Activated T-cell treated with anti-CD3 and anti-CD28 coated beads for 24 hours (primary cell): ENCODE measurements at regions not wholly inside any gene's neighbourhood (a gene's known extent, or its start where the extent isn't known, plus 50 kb on each side); places are given as distances from the start of the nearest gene placed in this dataset.

Experiments used
- DNase-seq: peaks from one replicate; pipeline ENCODE4 v3.0.0-alpha.2; 2020; ENCODE audit warnings: low read depth

DNA sequence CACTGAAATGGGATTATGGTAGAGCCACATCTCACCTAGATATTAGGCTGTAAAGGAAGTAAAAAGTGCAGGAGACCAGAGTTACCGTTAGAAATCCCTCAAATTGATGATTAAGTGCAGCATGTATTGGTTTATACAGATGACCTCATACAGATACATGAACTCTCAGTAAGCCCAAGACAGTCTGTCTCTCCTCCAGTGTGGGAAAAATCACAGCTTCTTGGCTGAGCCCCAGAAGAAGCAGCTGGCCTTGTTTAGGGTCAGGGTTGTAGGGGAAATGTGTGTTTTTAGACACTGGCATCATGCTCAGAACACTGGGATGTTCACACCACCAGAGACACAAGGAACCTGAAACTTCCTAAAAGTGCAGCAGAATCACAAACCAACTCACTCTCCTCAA is 135.9 kb downstream of the KATNIP start:
- no peak for DNase-seq

DNA sequence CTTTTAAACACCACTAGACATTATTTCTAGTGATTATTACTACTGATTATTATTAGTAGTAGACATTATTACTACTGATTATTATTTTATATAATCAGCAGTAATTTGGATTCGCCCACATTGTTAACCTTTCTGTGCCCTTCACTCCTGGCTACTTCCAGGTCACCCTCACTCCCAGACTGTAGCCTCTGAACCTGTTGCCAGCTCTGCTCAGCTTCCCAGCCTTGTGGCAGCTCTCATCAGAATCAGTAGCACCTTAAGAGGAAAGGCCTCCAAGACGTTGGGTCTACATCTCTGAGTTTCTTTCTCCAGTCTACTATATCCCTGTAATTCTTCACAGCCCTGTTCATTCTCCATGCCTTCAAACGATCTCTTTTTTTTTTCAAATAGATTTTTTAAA is 137.0 kb downstream of the KATNIP start:
- DNase-seq: no peak

DNA sequence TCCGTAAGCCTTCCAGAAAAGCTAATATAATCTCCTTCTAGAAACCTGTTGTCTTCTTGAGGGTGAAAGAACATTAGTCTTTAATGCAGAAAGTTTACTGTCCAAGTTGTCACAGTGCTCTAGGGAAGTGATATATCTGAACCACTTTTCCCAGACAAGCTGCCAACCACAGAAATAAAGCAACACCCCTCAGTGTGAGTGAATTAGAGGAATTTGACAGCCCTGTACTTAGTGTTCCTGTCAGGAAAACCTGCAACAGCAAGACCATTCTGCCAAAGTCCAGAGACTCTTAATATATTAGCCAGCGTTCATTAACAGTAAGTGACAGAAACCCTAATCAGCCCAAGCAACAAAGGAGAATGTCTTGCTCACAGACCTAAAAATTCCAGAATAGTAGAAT is 137.7 kb downstream of the KATNIP start:
- no peak for DNase-seq

DNA sequence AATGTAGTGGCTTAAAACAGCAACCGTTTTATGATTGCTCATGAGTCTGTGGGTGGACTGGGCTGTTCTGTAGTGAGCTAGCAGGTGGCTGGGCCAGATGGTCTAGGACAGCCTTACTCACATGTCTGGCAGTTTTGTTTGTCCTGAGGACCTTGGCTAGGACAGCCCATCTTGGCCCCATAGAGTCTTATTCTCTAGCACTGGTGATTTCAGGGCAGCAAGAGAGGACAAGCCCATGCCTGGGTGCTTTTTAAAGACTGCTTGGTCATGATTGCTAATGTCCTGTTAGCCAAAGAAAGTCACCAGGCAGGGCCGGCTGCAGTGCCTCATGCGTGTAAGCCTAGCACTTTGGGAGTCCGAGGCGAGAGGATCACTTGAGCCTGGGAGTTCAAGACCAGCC is 139.8 kb downstream of the KATNIP start:
- DNase-seq: no peak

DNA sequence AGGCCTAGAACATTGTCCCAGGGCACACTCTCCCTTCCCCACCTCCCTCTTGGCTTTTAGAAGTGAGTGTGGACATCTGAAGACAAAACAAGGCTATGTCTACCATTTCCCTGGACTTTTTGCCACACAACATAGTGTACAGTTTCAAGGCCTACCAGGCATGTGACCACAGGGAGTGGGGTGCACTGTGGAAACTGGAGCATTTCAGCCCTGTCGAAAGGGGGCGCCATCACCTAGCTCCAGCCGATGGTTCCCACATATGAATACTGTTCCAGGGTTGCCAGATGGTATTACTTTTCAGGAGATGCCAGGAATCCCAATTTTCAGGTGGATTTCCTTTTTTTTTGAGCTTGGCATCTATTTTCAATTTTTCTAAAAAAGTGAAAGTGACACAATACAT is 140.7 kb downstream of the KATNIP start:
- DNase-seq: no peak

DNA sequence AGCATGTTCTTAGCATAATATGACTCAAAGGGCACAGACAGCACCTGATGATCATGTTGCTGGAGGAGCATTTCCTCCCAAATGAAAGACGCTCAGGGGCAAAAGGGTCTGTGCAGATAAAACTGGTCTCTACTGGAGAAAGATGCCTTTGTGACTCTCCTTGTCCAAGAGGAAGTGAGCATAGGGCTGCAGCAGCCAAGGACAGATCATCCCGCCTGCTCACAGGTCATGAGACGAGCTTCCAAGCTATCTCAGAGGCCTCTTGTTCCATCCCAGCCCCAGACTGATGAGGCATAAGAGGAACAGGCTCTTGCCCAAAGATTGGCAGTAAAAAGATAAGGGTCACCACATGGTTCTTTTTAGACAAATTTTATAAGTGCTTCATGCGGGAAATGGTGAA is 141.8 kb downstream of the KATNIP start:
- DNase-seq: no peak

DNA sequence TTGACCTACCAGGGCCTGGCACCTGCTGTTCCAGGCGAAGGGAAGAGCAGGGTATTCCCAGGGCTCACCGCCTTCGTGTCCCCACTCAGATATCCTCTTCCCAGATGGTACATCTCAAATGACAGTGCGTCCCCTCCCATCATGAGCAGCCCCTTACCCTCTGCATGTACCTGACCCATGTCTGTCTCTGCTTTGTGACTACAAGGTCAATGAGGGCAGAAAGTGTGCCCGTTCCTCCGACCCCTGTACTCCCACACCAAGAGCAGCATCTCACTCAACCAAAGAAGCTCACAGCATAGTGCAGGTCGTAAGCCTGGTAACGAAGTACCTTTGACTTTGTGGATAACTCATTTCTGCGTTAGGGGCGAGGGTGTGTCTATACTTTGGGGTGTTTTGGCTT is 142.6 kb downstream of the KATNIP start:
- DNase-seq: no peak

DNA sequence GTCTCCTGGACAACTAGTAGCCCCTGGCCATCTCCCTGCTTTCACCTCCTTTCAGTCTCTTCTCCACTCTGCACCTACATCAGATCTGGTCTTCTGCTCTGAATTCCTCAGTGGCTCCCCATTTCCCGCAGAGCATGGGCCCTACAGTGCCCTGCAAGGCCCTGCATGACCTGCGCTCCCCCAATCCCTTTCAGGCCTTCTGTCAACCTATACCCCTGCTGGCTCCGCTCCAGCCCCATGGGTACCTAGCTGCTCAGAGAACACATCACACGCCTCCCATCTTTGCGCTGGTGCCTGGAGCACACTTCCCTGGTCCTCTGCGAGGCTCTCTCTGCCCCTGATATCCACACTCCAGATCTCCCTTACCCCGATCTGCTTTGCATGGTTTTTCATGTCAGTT is 145.2 kb downstream of the KATNIP start:
- no peak for DNase-seq

DNA sequence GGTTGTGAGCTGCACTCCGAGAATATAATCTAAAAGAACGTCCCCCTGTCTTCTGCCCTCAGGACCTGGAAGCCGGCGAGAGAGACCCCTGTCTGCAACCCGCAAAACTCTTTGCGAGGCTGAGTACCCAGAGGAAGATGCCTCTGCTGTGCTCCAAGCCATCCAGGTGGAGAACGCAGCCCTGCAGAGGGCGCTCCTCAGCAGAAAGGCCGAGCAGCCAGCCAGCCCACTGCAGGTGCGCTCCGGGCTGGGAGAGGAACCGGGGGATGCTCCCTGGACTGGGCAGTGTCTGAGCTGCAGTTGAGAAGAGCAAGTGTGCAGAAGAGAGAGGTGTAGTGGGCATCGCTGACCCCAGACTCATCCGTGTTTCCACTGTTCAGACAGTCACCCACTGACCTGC is 148.3 kb downstream of the KATNIP start:
- no peak for DNase-seq

DNA sequence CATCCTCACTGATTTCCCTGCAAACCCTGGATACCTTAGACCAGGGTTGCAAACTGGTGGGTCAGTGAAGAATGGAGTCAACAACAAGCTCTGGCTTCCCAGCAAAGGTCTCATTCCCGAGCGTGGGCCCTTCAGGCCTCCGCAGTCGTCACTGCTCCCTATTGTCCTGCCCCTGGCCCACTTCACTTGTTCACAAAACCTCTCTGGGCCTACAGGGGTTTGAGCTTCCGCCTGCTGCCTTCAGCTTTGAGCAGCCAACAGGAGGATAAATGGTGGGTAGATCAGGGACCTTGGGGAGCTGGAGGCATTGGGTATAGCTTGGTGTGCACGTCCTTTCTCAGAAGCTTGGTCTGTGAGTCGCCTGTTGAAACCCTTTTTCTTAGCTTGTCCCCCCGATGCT is 148.8 kb downstream of the KATNIP start:
- DNase-seq: no peak

DNA sequence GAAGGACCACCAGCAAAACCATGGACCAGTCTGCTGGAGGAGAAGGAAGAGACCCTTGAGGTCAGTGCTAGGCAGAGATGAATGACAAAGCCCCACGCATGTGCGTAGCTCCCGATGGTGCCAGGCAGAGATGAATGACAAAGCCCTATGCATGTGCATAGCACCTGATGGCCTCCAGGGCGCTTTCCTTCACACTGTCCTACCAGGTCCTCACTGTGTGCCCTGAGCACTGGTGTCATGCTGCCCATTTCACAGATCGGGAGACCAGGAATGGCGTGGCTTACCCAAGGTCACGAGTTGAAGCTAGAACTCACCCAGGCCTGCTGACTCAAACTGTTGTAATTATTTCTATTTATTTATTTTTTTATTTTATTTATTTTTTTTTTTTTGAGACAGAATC is 149.6 kb downstream of the KATNIP start:
- no peak for DNase-seq

DNA sequence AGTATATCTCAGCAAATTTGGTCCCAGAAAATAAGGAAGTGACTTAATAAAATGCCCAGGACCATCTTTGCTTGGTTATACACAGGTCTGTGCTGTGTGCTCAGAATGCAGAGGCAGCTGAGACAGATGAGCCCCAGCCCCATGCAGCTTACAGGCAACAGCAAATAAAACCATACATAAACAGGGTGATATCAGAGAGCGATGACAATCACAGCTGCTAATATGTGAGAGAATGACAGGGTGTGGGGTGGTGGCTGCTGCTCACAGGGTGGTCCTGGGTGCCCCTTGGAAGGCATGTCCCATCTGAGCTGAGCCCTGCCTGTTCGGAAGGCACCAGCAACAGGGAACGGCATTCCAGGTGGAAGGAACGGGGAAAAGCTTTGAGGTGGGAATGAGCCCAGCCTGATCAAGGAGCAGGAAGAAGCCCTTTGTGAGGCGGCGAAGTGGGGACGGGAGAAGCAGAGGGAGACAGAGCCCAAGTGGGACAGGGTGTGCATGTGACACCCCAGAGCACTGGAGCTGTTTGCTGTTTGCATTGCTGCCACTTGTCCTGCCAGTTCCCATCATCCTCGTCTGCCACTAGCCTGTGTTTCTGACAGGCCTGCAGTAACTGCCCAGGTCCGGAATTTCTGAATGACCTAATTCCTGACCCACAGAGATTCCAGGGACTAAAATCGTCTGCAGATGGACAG is 150.5 kb downstream of the KATNIP start:
- no peak for DNase-seq

DNA sequence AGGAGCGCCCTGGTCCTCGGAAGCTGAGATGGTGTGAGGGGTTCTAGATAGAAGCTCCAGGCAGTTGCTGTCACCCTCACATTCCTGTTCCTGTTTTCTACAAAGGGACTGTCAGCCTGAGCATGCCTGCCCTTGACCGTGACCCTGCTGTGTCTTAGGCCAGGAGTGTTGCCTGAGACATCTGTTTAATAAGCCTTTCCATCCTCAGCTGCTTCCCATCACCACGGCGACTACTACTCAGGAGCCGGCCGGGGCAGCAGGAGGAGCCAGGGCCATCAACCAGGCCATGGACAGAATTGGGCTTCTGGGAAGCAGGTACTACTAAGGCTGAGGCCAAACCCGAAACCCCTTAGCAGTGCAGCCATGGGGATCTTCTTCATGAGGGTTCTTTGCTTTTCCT is 151.4 kb downstream of the KATNIP start:
- DNase-seq: no peak

DNA sequence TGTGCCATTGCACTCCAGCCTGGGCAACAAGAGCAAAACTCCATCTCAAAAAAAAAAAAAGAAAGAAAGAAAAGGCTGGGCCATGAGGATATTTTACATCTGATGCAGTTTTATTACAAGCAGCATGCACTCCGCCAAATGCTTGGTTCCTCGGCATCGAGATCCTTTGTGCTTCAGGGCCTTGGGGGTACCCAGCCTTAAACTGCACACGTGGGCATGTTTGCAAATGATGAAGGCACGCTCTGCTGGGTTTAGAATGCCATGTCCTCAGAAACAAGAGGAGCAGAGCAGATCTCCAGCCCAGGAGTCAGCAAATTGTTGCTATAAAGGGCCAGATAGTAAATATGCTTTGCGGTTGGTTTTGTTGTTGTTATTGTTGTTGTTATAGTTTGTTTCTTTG is 153.2 kb downstream of the KATNIP start:
- no peak for DNase-seq

DNA sequence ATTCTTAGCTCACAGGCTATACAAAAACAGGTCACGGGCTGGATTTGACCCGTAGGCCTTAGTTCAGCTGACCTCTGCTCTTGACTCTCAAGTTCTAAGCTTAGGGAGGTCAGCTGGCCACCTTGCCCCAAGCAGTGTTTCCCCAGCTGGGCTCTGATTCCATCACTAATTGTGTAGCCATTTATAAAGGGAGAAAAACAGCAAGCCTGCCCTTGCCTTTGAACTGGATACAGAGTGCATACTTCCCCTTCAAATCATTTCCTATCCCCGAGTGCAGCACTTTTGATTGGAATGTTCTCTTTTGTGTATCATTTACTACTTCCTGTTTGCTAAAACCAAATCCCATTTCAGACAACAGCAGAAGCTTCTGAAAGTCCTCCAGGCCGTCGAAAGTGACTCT is 153.6 kb downstream of the KATNIP start:
- DNase-seq: no peak

DNA sequence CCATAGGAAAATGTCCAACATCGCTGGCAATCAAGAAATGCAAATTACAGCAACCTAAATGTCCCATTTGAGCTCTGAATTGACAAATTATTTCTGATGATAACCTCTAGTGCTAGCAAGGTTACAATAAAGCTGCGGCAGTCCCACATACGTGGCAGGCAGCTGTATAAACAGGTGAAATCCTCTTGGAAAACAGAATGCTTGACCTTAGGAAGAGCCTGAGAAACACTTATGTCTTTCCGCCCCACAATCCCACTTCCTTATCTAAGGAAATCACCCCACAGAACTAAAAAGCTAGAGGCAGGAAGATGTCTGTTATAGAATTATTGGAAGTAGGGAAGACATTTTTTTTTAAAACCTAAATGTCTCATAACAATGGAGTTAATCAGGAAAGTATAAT is 154.3 kb downstream of the KATNIP start:
- no peak for DNase-seq

DNA sequence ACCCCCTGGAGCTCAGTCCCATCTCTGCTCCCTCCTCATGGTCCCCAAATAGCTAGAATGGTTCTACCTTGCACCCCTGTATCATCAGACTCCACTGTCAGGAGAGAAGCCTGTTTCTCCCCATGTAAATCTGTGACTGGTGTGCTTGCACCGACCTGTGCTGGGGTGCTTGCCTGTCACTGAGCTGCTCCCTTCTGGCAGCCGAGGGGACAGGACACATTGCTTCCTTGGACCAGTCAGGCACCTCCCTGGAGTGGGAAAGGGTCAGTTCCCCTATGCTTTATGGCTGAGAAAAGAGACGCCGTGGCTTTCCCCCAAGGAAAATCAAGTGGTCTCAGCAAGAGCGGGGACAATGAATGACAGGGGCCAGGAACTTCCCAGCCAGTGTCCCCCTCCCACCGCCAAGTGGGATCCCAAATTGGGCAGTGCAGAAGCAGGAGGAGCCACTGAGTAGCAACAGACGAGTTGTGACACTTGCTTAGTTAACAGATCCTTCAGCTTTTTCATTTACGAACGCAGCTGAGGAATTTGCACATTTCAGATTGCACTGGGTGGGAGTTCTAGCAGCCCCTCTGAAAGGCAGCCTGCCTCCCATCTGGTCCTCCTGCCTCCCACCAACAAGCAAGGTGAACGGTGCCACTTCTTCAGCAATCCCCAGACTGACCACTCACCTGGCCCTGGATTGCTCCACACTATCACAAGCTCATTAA is 156.4 kb downstream of the KATNIP start:
- no peak for DNase-seq

DNA sequence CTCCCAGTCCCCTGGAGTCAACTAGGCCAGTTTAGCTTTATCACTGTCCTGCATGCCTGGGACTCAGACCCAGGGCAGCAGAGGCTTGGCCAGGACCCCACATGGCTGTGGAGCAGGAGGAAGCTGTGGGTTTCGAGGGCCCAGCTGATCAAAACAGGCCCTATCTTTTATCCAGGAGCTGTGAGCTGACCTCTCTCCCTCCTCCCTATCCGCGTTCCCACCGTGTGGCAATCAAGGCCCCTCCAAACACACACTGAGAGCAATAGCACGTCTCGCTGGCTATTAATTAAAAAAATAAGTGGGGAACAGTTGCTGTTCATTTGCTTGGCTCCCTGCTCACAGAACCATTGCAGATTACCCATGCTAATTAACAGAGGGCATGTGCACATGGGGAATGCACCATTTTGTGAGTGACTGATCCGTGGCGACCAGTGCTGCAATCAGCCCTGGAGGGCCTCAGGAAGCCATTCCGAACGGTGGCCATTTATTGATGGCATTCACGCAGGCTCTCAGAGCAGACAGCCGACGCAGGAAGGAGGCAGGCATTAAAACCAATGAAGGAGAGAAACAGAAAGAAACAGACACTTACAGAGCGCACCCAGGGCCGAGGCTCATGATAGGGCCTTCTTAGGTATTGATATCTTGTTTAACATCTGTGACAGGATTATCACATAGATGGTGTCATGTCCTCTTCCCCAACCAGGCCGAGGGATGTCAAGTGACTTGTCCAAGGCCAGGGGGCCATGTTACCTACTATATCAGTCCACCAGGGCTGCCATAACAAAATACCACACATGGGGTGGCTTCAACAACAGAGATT is 157.1 kb downstream of the KATNIP start:
- no peak for DNase-seq

DNA sequence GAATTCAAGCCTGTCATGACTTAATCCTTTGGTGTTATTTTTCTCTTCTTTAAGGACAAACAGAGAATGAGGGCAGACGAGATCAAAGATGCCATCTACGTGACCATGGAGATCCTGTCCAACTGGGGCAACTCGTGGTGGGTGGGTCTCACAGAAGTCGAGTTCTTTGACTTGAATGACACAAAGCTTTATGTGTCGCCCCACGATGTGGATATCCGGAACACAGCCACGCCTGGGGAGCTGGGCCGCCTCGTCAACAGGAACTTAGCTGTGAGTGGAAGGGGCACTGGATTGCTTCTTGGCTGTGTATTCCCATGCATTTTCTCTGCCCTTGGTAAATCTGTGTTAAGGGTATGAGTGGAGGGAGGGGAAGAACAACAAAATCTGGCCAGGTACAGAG is 158.7 kb downstream of the KATNIP start:
- no peak for DNase-seq

DNA sequence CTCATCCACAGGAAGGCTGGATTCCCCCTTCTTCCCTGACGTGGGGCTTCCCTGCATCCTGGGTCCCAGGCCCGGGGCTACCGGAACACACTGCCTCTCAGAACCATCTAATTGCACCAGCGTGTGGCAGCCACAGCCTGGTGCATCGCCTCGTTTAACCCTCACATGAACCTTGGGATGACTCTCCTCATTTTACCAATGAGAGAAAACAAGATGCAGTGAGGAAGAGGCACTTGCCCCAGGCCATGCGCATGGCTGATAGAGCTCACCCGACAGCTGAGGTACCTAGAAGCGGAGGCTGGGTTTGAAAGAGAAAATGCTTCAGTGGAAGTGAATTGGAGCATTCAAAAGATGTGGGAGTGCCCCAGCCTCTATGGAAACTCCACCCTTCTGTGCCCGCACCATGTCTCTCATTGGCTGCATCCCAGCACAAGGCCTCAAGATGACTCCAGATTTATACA is 162.3 kb downstream of the KATNIP start:
- no peak for DNase-seq

DNA sequence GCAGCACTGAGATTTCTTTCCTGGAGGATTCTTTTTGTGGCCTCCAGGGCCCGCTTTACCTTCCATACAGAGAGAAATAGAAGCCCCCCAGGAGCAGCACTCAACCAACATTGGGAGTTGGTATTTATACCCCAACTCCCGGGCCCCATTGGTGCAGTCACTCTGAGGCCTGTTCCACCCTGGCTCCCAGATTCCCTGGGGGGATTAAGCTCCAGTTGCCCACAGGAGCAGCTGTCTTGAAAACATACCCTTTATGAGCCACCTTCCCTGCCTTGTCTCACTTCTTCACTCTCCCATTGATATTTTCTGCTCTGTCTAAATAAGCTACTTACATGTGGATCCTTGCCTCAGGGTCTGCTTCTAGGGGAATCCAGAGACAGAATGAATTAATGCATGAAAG is 167.8 kb downstream of the KATNIP start:
- no peak for DNase-seq

DNA sequence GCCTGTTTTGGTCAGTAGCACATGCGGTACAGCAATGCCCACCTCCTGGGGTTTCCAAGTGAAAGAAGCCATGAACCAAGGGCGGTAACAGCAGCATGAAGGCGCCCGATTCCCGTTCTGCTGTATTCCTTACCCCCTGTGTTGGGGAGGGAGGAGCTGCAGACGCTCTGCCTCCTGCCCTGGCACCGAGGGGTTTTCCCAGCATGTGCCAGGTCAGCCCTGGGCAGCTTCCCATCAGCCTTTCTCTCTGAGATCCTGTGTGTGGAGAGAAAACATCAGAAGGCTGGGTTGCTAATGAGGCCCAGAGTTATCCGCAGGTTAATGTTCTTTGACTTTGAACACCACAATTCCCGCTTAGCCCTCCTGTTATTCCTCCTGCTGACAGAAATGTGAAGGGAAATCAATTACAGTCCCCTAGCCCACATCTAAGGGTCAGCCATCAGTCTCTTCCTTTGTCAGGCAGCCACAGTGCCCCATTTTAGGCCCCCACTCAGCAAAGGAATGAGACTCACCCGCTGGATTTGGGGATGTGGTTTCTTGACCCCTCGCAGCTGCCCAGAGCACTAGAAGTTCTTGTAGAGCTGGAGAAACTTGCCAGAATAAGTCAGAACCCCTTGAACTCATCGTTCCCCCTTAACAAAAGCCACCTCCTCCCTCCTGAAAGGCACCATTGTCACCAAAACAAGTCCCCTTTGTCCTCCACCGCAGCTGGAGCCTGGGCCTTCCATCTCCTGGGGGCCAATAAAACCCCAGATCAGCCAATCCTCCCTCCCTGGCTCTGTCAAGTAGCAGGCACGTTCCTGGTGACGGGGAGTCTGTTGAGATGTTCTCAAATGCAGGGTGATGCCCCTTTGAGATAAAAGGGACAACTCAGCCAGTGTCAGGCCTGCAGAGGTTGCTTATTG is 168.5 kb downstream of the KATNIP start:
- DNase-seq: no peak
